ENCODE measurements at regions not wholly inside any gene's neighbourhood (a gene's known extent, or its start where the extent isn't known, plus 50 kb on each side); places are given as distances from the start of the nearest gene placed in this dataset.

- no peak overlapping the region for H3K9ac ChIP-seq (replicated peaks; ENCODE audit: extremely low read depth, insufficient read depth, low read length)
- DNase-seq (ENCODE audit: low read depth, low spot score), result no peak
- no peaks in the 10 kb centered on the region for H3K79me2 ChIP-seq (ENCODE audit: control insufficient read depth, insufficient read depth, low read length)
- intact Hi-C loops (cut with micrococcal nuclease), result no loop called here
- H2AFZ ChIP-seq (ENCODE audit: low read depth, low read length), result no peak overlapping the region
- dilution Hi-C loops (cut with MboI; ENCODE audit: extremely low pct_ligation_motif_present, low sequenced_read_pairs), result no loop called here
- no peak for FAIRE-seq
- no peaks in the 10 kb centered on the region for H3K27me3 ChIP-seq (ENCODE audit: control insufficient read depth in 2 of 2, insufficient read depth in 2 of 2, low read length in 2 of 2)
- no peaks in the 10 kb centered on the region for H3K9me3 ChIP-seq (replicated peaks; ENCODE audit: control insufficient read depth, insufficient read depth, low read length)
- no peak for TF ChIP-seq JUN (IDR thresholded peaks at IDR 0.05; ENCODE audit: borderline replicate concordance, insufficient read depth, insufficient read length, low read depth)
- TF ChIP-seq POLR2AphosphoS5 (IDR thresholded peaks at IDR 0.05; ENCODE audit: insufficient read depth, low read depth, low read length), result no peak
- TF ChIP-seq, protein P1, sequence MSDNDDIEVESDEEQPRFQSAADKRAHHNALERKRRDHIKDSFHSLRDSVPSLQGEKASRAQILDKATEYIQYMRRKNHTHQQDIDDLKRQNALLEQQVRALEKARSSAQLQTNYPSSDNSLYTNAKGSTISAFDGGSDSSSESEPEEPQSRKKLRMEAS (IDR thresholded peaks at IDR 0.05; ENCODE audit: insufficient read depth, insufficient read length), result no peak
- TF ChIP-seq GATA2 (IDR thresholded peaks at IDR 0.05; ENCODE audit: insufficient read depth, insufficient read length, low read depth, low read length), result no peak
- no peak for TF ChIP-seq MYC (IDR thresholded peaks at IDR 0.05; ENCODE audit: low read depth, low read length)
- TF ChIP-seq CTCF (IDR thresholded peaks at IDR 0.05; ENCODE audit: extremely low read depth in 1 of 2, insufficient read depth in 1 of 2, low read depth in 1 of 2, low read length in 2 of 2), result no peak
- no peak for TF ChIP-seq POLR2A (IDR thresholded peaks at IDR 0.05; ENCODE audit: low read depth, low read length)
- H4K20me1 ChIP-seq (replicated peaks; ENCODE audit: control insufficient read depth, extremely low read depth, insufficient read depth, low read length), result no peaks in the 10 kb centered on the region
- H3K4me3 ChIP-seq (replicated peaks in 1 of 3; ENCODE audit: insufficient read depth in 1 of 3, low read depth in 1 of 3, low read length in 3 of 3), result no peak overlapping the region
- no peak overlapping the region for H3K27ac ChIP-seq (ENCODE audit: insufficient read depth, low read depth, low read length)
- no peak overlapping the region for H3K4me2 ChIP-seq (ENCODE audit: insufficient read depth, low read length)
- BruUV-seq (replicated peaks), result no TSS peak
- H3K9me1 ChIP-seq (replicated peaks; ENCODE audit: control insufficient read depth, extremely low read depth, insufficient read depth, low read length), result no peaks in the 10 kb centered on the region
- H3K4me1 ChIP-seq (ENCODE audit: control insufficient read depth, extremely low read depth, insufficient read depth, low read length), result no peaks in the 10 kb centered on the region
- ChIA-PET POLR2A (no interaction called here), CTCF (interaction anchor here (1.0 to 1.8 kb wide), 2 partner anchors 13 to 158 kb away, joined by 3 read pairs; no protein-coding TSS in a partner anchor)
- H3K36me3 ChIP-seq (ENCODE audit: control insufficient read depth in 2 of 2, extremely low read depth in 1 of 2, insufficient read depth in 2 of 2, low read length in 2 of 2), result no peaks in the 10 kb centered on the region
Observed at GRCh38 chr1:195763146-195763906, 844.9 kb downstream of the KCNT2 start.
